ENCODE measurements at regions not wholly inside any gene's neighbourhood (a gene's known extent, or its start where the extent isn't known, plus 50 kb on each side); places are given as distances from the start of the nearest gene placed in this dataset.

- TF ChIP-seq CTCF (IDR thresholded peaks at IDR 0.05) (no peak), POLR2A (IDR thresholded peaks at IDR 0.05) (no peak)
Observed at GRCh38 chr3:127491909-127492308, 98.6 kb downstream of the TPRA1 start.

Measured in esophagus squamous epithelium (tissue), 4 donors.